GM12874 (cell line): ENCODE measurements at regions not wholly inside any gene's neighbourhood (a gene's known extent, or its start where the extent isn't known, plus 50 kb on each side); places are given as distances from the start of the nearest gene placed in this dataset.

Experiments used
- CTCF ChIP-seq: IDR thresholded peaks from 2 replicates; pipeline ENCODE4 v1.5.1; 2011; ENCODE audit warnings: low read depth, mild to moderate bottlenecking, control low read depth, low read length, moderate library complexity; ENCODE audit not compliant: insufficient read depth

GRCh38 chr2:56985609-56986008 lies 801.8 kb downstream of the CCDC85A start:
- no peak for TF ChIP-seq CTCF

- TF ChIP-seq CTCF = no peak
Observed at GRCh38 chr2:57022496-57022895, 838.7 kb downstream of the CCDC85A start.

- no peak for TF ChIP-seq CTCF
Observed at GRCh38 chr2:57044931-57045635, 861.3 kb downstream of the CCDC85A start.

GRCh38 chr2:57049273-57049672 lies 865.5 kb downstream of the CCDC85A start:
- TF ChIP-seq CTCF = no peak

GRCh38 chr2:57050007-57050406 lies 866.2 kb downstream of the CCDC85A start:
- no peak for TF ChIP-seq CTCF

- no peak for TF ChIP-seq CTCF
Observed at GRCh38 chr2:57075226-57075625, 891.4 kb downstream of the CCDC85A start.

GRCh38 chr2:57080035-57080434 lies 896.2 kb downstream of the CCDC85A start:
- TF ChIP-seq CTCF = no peak
